Activated CD4-positive, alpha-beta T cell treated with anti-CD3 and anti-CD28 coated beads, Interleukin-2, amount 50 U/mL, for 24 hours (primary cell): ENCODE measurements at regions not wholly inside any gene's neighbourhood (a gene's known extent, or its start where the extent isn't known, plus 50 kb on each side); places are given as distances from the start of the nearest gene placed in this dataset.

Experiments
- DNase-seq, 2 donors: peaks; one replicate each; pipeline ENCODE4 v3.0.0-alpha.2; 2020; ENCODE audit warnings: low read depth in 1 of 2, low spot score in 1 of 2

DNA sequence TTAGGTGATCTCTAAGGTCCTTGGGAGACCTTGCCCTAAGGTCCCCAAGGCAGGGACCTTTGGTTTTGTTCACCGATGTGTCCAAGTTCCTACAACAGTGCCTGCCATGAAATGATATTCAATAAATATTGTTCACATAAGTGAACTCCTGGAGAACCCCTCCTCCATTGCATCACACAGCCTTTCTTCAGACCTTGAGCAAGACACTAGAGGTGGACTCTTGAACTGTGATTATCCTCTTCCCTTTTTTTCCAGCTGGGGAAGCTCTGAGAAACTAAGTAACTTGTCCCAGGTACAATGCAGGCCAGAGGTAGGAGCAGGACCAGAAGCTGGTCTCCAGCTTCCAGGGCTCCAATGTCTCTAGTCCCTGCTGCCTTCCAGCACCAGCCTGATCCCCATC is 76.6 kb upstream of the LMO1 start:
- no peak for DNase-seq

DNA sequence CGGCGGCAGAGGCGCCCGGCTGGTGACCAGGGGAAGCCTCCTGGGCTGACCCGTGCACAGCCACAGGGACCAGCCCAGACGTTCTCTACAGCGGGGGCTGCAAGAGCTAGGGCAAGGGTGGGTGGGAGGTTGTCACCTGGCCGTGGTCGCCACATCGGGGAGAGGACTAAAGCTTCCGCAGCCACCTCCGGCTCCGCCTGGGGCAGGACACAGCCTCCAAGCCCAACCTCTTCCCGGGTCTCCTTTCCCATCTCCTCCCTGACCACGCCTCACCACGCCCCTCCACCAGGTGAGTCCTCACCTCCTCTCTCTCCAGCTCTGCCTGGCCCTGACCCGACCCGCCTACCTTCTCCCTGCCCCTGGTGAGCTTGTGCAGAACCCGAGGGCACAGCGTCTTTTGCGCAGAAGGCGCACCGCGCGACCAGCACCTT is 75.9 kb upstream of the LMO1 start:
- no peak for DNase-seq

- DNase-seq, result no peak
These were observed 74.5 kb upstream of the LMO1 start for GRCh38 chr11:8338138-8338537.

- DNase-seq, result no peak
These were observed 73.6 kb upstream of the LMO1 start for GRCh38 chr11:8337130-8337795.

DNA sequence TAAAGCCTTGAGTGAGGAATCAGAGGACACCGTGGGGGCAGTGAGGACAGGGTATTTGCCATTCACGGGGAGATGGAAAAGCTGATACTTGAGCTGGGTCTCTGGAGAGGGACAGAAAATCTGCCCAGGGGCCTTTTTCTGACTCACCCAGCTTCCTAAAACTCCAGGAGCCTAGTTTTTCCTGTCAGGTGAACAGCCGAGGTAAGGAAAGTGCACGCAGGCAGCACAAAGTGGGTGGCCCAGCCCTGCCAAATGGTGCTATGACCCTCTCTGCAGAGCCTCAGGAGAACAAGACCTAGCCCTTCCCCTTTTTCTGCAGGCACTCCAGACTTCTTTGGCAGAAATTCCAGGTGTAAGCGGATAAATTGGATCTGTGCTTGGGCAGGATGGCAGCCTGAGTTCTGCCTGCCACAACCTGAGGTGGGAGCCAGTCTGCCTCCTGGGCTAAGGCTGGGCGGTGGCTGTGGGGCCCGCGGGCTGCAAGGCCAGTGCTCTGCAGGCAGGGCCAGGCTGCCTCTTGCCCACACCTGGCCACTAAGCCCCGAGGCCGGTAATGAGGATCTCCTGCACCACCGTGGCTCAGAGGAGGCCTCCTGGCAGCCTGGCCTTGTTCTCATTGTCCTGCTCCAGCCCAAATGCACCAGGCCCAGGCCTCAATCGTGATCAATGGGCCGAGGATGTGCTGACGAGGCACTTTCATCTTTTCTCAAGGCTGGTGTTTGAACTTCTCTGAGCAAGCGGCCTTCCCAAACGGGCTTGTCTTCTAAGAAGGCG is 72.9 kb upstream of the LMO1 start:
- DNase-seq, result no peak

DNA sequence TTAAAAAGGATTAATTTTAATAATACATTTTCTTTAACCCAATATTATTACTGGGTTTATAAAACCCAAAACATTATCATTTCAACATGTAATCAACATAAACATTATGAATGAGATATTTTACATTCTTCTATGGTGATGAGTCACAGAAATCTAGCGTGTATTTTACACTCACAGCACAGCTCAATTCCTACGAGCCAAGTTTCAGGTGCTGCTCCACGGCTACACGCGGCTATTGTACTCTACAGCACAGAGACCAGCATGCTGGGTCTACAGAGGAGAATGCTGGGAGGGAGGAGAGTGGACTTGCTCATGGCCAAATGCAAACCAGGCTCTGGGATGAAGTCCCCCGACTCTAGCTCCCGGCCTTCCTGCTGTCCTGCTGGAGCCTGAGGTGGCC is 72.0 kb upstream of the LMO1 start:
- DNase-seq, result no peak

- DNase-seq, result no peak
These were observed 71.5 kb upstream of the LMO1 start for GRCh38 chr11:8335186-8335585.

DNA sequence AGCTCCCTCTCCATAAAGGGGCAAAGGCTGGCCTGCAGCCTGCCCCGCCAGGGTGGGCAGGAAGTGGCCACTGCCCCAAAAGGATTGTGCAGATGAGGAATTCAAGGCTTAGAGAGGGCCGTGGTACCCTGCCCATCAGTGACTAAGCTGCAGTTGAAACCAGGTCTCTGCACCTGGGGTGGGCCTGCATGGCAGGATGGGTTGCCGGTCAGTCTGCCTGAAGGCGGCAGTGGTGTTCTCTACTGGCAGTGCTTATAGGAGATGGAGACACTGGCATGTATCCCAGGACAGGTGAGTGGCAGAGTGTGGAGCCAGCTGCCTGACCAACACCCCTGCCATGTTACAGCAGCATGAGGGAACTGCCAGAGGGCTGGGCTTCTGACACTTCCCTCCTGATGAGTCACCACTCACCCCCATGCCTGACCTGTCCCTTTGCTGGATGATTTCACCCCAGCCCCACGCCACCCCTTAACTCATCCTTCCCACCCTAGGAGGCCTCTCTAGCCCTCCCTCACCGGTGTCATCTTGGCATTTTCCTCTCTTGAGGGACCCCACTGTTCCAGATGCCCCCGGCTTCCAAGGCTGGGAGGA is 70.2 kb upstream of the LMO1 start:
- DNase-seq, result no peak

GRCh38 chr11:8333376-8333775 is 69.7 kb upstream of the LMO1 start:
- no peak for DNase-seq

DNA sequence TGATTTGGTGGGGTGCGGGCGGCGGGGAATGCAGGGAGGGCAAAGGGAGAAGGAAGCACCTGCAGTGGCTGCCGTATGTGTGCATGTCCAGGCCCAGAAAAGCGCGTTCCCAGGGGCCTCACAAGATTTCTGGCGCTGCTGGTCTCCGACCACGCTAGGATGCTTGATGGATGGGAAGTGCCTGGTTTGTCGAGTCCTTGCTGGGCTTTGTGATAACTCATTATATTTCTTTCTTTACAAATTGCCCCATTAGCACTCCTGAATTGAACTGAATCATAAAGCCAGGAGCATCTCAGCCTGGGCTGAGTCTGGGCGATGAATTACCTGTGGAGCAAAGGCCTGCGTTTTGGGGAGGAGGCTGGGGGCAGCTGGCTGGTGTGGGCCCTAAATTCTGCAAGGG is 69.2 kb upstream of the LMO1 start:
- DNase-seq, result no peak

GRCh38 chr11:8332196-8332595 is 68.5 kb upstream of the LMO1 start:
- DNase-seq, result no peak

GRCh38 chr11:8331767-8332166 is 68.1 kb upstream of the LMO1 start:
- no peak for DNase-seq

GRCh38 chr11:8330896-8331295 is 67.2 kb upstream of the LMO1 start:
- DNase-seq, result no peak

- DNase-seq, result no peak
These were observed 66.7 kb upstream of the LMO1 start for GRCh38 chr11:8330404-8330803.

- no peak for DNase-seq
These were observed 66.2 kb upstream of the LMO1 start for GRCh38 chr11:8329847-8330361.

DNA sequence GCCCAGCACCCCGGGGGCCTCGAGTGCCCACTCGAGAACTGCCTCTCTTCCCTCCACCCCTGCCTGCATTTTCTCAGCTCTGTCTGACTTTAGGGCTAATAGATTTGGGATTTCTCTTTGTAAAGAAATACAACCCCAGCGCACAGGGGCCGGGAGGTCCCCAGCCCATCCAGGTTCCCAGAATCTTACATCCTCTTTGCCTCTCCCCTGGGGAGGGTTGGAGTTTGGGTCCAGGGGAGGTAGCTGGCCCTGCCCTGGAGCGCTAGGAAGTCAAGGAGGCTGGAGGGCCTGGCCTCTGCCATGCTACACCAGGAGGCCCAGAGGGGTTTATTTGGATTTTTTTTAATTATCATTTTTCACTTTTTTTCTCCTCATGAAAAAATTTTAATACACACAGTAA is 65.7 kb upstream of the LMO1 start:
- DNase-seq, result no peak

DNA sequence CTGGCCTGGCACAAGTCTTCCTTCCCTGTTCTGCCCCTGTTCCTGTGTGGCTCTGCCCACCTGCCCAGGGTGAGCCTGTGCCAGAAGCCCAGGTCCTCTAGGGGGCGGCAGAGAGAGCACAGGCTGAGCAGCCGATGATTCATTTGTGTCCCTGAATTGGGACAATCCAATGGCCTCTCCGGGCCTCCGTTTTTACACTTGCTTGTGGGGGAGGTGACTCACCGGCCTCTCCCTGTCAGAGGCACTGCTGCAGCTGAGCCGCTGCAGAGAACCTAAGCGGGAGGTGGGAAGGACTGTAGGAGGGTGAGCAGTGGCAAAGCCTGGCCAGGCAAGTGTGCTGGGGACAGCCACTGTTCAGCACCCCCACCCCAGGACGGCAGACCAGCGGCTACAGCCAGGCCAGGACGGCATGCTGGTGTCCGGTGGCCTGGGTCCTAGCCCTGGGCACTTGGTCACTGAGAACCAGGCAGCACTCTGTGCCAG is 65.2 kb upstream of the LMO1 start:
- peak; percentile 20 to 62 for DNase-seq

DNA sequence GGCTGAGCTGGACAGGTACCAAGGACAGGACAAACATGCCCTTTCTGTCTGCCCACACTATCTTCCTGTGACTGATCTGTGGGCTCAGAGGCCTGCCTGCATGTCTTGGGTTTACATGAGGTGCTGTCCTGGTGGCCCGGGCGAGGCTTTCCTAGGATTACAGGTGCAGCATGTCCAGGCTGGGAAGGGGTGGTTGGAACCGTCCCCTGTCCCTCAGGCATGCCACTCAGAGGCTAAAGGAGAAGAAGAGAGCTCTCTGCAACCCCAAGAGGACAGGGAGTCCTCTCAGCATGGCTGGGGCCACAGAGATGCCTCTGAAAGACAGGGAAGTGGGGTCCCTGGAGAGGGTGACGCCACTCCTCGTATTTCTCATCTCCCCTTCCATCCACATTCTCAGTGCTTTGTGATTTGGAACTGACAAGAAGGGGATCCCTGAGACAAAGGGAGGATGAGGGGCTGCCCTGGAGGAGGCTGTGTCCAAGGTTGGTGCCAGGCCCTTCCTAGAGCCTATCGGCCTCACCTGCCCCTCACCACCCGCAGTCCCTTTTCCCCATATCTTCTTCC is 64.6 kb upstream of the LMO1 start:
- DNase-seq, result no peak

- DNase-seq, result no peak
These were observed 64.1 kb upstream of the LMO1 start for GRCh38 chr11:8327761-8328192.

DNA sequence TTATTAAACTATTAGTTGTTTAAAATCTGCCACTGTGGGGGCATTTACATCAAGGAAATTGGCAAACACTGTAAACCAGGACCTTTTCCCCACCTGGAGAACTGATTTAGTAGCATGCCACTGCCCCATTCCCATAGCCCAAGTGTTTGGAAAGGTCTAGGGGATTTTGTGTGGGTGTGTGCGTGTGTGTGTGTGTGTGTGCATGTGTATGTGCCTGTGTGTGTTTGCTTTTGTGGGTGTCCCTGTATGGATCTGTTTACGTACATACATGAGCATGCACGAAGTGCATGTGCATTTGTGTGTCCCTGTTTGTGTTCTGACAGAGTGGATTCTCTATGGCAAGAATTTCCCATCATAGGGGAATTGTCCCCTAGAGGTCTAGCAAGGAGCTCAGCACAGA is 62.7 kb upstream of the LMO1 start:
- DNase-seq, result no peak

DNA sequence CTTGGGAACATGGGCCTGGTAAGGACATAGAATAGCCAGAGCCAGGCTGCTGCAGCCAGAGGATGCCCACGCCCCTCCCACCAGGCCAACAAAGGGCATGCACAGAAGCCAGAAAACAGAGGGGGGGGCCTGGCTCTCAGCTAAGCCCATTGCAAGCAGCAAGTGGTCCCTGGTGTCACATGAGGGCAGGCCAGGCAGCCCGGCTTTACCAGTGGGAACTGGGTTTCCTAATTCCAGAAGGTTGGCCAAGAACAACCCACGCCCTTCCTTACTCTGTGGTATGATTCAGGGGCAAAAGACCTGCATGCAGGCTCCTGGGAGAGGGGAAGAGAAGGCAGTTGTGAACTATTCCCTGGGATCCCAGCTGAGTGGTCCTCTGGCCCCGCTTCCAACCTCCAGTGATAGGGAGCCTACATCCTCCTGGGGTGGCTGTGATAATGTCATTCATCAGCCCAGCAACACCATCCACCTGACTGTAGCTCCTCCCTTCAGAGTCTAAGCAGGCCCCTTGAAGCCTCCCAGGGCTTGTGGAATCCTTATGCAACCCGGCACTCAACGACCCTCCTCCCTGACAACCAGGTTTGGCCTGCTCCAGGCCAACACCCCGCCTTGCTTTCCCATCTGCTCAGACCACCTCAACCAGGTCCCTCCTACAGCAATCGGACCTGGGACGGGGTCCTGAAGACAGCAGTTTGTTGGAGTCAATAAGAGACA is 62.1 kb upstream of the LMO1 start:
- no peak for DNase-seq
